Endothelial cell of umbilical vein (primary cell): ENCODE measurements at regions not wholly inside any gene's neighbourhood (a gene's known extent, or its start where the extent isn't known, plus 50 kb on each side); places are given as distances from the start of the nearest gene placed in this dataset.

ENCODE experiments used
- BruUV-seq: library from RNA; stranded (reverse); fragments of 400-500 nt; replicated peaks from 2 replicates; lab custom pipeline; 2021; lab: Mats Ljungman, UMichigan
- CTCF ChIA-PET: fragments of 300-600, 350-600 bp; sonication (Branson Sonifier 250); formaldehyde crosslinking; loops from one replicate; lab custom pipeline; 2021; ENCODE audit warnings: antibody characterized with exemption, inconsistent platforms; lab: Charles Lee
- POLR2A ChIA-PET: fragments of 300-600, 350-600 bp; sonication (Branson Sonifier 250); formaldehyde crosslinking; loops from one replicate; lab custom pipeline; 2021; ENCODE audit warnings: antibody characterized with exemption, inconsistent platforms; lab: Charles Lee
- DNase-seq: peaks from one replicate; pipeline ENCODE4 v3.0.0-alpha.2; 2011; ENCODE audit warnings: low read depth, low spot score
- FAIRE-seq: peaks from 2 replicates; lab custom pipeline; 2011; peaks lifted over from hg19 to GRCh38; lab: Jason Lieb, UNC
- H2AFZ ChIP-seq: 2 replicates; pipeline ENCODE4 v1.6.0; 2012; ENCODE audit warnings: low read depth, low read length, control low read depth, inconsistent platforms
- H3K27ac ChIP-seq: 2 replicates; pipeline ENCODE4 v1.5.1; 2011; ENCODE audit warnings: low read depth, mild to moderate bottlenecking, control low read depth, low read length, moderate library complexity; ENCODE audit not compliant: insufficient read depth
- H3K27me3 ChIP-seq, 2 experiments: 2 replicates each; pipeline versions ENCODE4 v1.6.0 to v1.6.1; 2011; ENCODE audit warnings: low read length in 2 of 2, mixed read lengths in 1 of 2; ENCODE audit not compliant: control insufficient read depth in 2 of 2, insufficient read depth in 2 of 2
- H3K36me3 ChIP-seq, 2 experiments: 2 replicates in 1 of 2; 3 replicates in 1 of 2; pipeline ENCODE4 v1.5.1; 2011; ENCODE audit warnings: low read length in 2 of 2, mild to moderate bottlenecking in 1 of 2, moderate library complexity in 1 of 2; ENCODE audit not compliant: control insufficient read depth in 2 of 2, insufficient read depth in 2 of 2; ENCODE audit errors: extremely low read depth in 1 of 2
- H3K4me1 ChIP-seq: 3 replicates; pipeline ENCODE4 v1.5.1; 2011; ENCODE audit warnings: mild to moderate bottlenecking, low read length; ENCODE audit not compliant: control insufficient read depth, insufficient read depth; ENCODE audit errors: extremely low read depth
- H3K4me2 ChIP-seq: 2 replicates; pipeline ENCODE4 v1.6.1; 2011; ENCODE audit warnings: low read length, control low read depth, mixed read lengths; ENCODE audit not compliant: insufficient read depth
- H3K4me3 ChIP-seq, 3 experiments: fragments of 200-600 bp in 1 of 3; sonication (generic), shearing (Covaris generic) in 1 of 3; replicated peaks in 1 of 3; 2 replicates each; pipeline ENCODE4 v1.5.1; 2011 to 2016; ENCODE audit warnings: control low read depth in 3 of 3, low read length in 3 of 3, mild to moderate bottlenecking in 2 of 3, inconsistent platforms in 1 of 3, low read depth in 1 of 3, moderate library complexity in 1 of 3; ENCODE audit not compliant: insufficient read depth in 1 of 3
- H3K79me2 ChIP-seq: 2 replicates; pipeline ENCODE4 v1.6.0; 2012; ENCODE audit warnings: low read length, inconsistent platforms; ENCODE audit not compliant: control insufficient read depth, insufficient read depth
- H3K9ac ChIP-seq: replicated peaks from 2 replicates; pipeline ENCODE3; 2011; ENCODE audit warnings: low read length, control low read depth; ENCODE audit not compliant: insufficient read depth; ENCODE audit errors: extremely low read depth
- H3K9me1 ChIP-seq: replicated peaks from 3 replicates; pipeline ENCODE4 v1.6.0; 2011; ENCODE audit warnings: mild to moderate bottlenecking, low read length; ENCODE audit not compliant: control insufficient read depth, insufficient read depth; ENCODE audit errors: extremely low read depth
- H3K9me3 ChIP-seq: replicated peaks from 2 replicates; pipeline ENCODE4 v1.5.1; 2012; ENCODE audit warnings: low read length, inconsistent platforms; ENCODE audit not compliant: control insufficient read depth, insufficient read depth
- H4K20me1 ChIP-seq: replicated peaks from 2 replicates; pipeline ENCODE3; 2011; ENCODE audit warnings: mild to moderate bottlenecking, low read length; ENCODE audit not compliant: control insufficient read depth, insufficient read depth; ENCODE audit errors: extremely low read depth
- EZH2 ChIP-seq: IDR thresholded peaks from 2 replicates; pipeline ENCODE4 v1.6.1; 2012; ENCODE audit warnings: borderline replicate concordance, low read depth, mild to moderate bottlenecking, moderate library complexity, low read length, inconsistent platforms; ENCODE audit not compliant: severe bottlenecking
- FOS ChIP-seq: IDR thresholded peaks from 2 replicates; pipeline ENCODE4 v1.6.1; 2011; ENCODE audit warnings: mild to moderate bottlenecking, low read length, moderate library complexity, borderline replicate concordance; ENCODE audit not compliant: insufficient read depth
- GATA2 ChIP-seq: IDR thresholded peaks from 2 replicates; pipeline ENCODE4 v1.7.0; 2011; ENCODE audit warnings: low read depth, mild to moderate bottlenecking, moderate library complexity, mixed read lengths, low read length; ENCODE audit not compliant: insufficient read length, insufficient read depth
- JUN ChIP-seq: IDR thresholded peaks from 2 replicates; pipeline ENCODE4 v1.6.1; 2011; ENCODE audit warnings: borderline replicate concordance, low read depth; ENCODE audit not compliant: insufficient read length, insufficient read depth
- MAX ChIP-seq: IDR thresholded peaks from 2 replicates; pipeline ENCODE4 v1.6.1; 2011; ENCODE audit not compliant: insufficient read depth, insufficient read length
- MYC ChIP-seq: IDR thresholded peaks from one replicate; pipeline ENCODE4 v1.6.1; 2011; ENCODE audit warnings: mild to moderate bottlenecking, low read depth, low read length
- POLR2A ChIP-seq: IDR thresholded peaks from 2 replicates; pipeline ENCODE4 v1.6.1; 2012; ENCODE audit warnings: low read depth, mild to moderate bottlenecking, control low read depth, low read length
- POLR2AphosphoS5 ChIP-seq: IDR thresholded peaks from 2 replicates; pipeline ENCODE4 v1.6.1; 2012; ENCODE audit warnings: low read depth, mild to moderate bottlenecking, control low read depth, low read length, moderate library complexity; ENCODE audit not compliant: insufficient read depth
- dilution Hi-C: fragments of 300-500 bp; cut with MboI; formaldehyde crosslinking; loops from one replicate; pipeline ENCODE4 v1.15.0; 2019; ENCODE audit warnings: low sequenced_read_pairs; ENCODE audit not compliant: extremely low pct_ligation_motif_present
- intact Hi-C: fragments of 100-400 bp; cut with micrococcal nuclease; formaldehyde crosslinking; loops from one replicate; pipeline ENCODE4 v1.10.0; 2022

GRCh38 chr1:219444474-219444873 lies 168.4 kb downstream of the ZC3H11B start:
- H3K9ac ChIP-seq, result no peak overlapping the region
- no peaks in the 10 kb centered on the region for H3K36me3 ChIP-seq
- no peaks in the 10 kb centered on the region for H4K20me1 ChIP-seq
- ChIA-PET POLR2A (interaction anchor here (1.0 kb wide), 1 partner anchor 364 kb away, joined by 4 read pairs; no protein-coding TSS in a partner anchor), CTCF (no interaction called here)
- no peak overlapping the region for H2AFZ ChIP-seq
- TF ChIP-seq GATA2 (no peak), JUN (no peak), POLR2A (no peak), MYC (no peak), POLR2AphosphoS5 (no peak), MAX (no peak), EZH2 (no peak), FOS (no peak)
- H3K9me1 ChIP-seq, result no peaks in the 10 kb centered on the region
- no peaks in the 10 kb centered on the region for H3K27me3 ChIP-seq
- no peak overlapping the region for H3K4me3 ChIP-seq
- FAIRE-seq, result no peak
- no peak for DNase-seq
- intact Hi-C loops, result no loop called here
- H3K9me3 ChIP-seq, result no peaks in the 10 kb centered on the region
- BruUV-seq, result no TSS peak
- H3K4me2 ChIP-seq, result no peak overlapping the region
- H3K27ac ChIP-seq, result no peak overlapping the region
- H3K79me2 ChIP-seq, result no peaks in the 10 kb centered on the region
- no peaks in the 10 kb centered on the region for H3K4me1 ChIP-seq
- dilution Hi-C loops, result no loop called here

GRCh38 chr1:219443763-219444162 lies 169.1 kb downstream of the ZC3H11B start:
- ChIA-PET CTCF (interaction anchor here (0.8 kb wide), 1 partner anchor 11 kb away, joined by 3 read pairs; no protein-coding TSS in a partner anchor), POLR2A (interaction anchor here (1.0 kb wide), 1 partner anchor 363 kb away, joined by 4 read pairs; no protein-coding TSS in a partner anchor)
- Histone ChIP-seq H3K79me2 (no peaks in the 10 kb centered on the region), H3K27me3 (no peaks in the 10 kb centered on the region), H3K4me1 (no peaks in the 10 kb centered on the region), H3K9me1 (no peaks in the 10 kb centered on the region), H3K36me3 (no peaks in the 10 kb centered on the region), H3K9ac (no peak overlapping the region), H3K9me3 (no peaks in the 10 kb centered on the region), H3K4me3 (no peak overlapping the region), H4K20me1 (no peaks in the 10 kb centered on the region), H3K4me2 (no peak overlapping the region), H2AFZ (no peak overlapping the region), H3K27ac (no peak overlapping the region)
- TF ChIP-seq JUN, result no peak
- TF ChIP-seq MYC, result no peak
- TF ChIP-seq POLR2AphosphoS5, result no peak
- TF ChIP-seq POLR2A, result no peak
- FAIRE-seq, result no peak
- DNase-seq, result no peak
- intact Hi-C loops, result no loop called here
- dilution Hi-C loops, result no loop called here
- BruUV-seq, result no TSS peak
